AG04450 (cell line): ENCODE measurements at regions not wholly inside any gene's neighbourhood (a gene's known extent, or its start where the extent isn't known, plus 50 kb on each side); places are given as distances from the start of the nearest gene placed in this dataset.

ENCODE experiments used
- CTCF ChIA-PET: fragments of 300-600, 350-600 bp; formaldehyde crosslinking; extraction: SDS; loops from one replicate; lab custom pipeline; 2022; ENCODE audit warnings: antibody characterized with exemption, inconsistent platforms; lab: Charles Lee
- POLR2A ChIA-PET: fragments of 350-600 bp; formaldehyde crosslinking; extraction: SDS; loops from one replicate; lab custom pipeline; 2021; ENCODE audit warnings: antibody characterized with exemption, inconsistent platforms; lab: Yijun Ruan, JAX
- DNase-seq: peaks from one replicate; pipeline ENCODE4 v3.0.0-alpha.2; 2011; ENCODE audit warnings: low read depth, low spot score
- H3K27ac ChIP-seq: one replicate; pipeline ENCODE4 v1.5.1; 2012; ENCODE audit warnings: low read depth, low read length, control low read depth
- H3K27me3 ChIP-seq: one replicate; pipeline ENCODE4 v1.6.0; 2012; ENCODE audit warnings: low read length; ENCODE audit not compliant: control insufficient read depth, insufficient read depth
- H3K4me3 ChIP-seq: 2 replicates; pipeline ENCODE4 v1.5.1; 2011; ENCODE audit warnings: mild to moderate bottlenecking, low read depth, low read length, control low read depth
- H3K9me3 ChIP-seq: 2 replicates; pipeline ENCODE4 v1.5.1; 2012; ENCODE audit warnings: low read length; ENCODE audit not compliant: control insufficient read depth, insufficient read depth
- CTCF ChIP-seq: IDR thresholded peaks from 2 replicates; pipeline ENCODE4 v1.5.1; 2011; ENCODE audit warnings: low read depth, low read length, control low read depth, inconsistent platforms

DNA sequence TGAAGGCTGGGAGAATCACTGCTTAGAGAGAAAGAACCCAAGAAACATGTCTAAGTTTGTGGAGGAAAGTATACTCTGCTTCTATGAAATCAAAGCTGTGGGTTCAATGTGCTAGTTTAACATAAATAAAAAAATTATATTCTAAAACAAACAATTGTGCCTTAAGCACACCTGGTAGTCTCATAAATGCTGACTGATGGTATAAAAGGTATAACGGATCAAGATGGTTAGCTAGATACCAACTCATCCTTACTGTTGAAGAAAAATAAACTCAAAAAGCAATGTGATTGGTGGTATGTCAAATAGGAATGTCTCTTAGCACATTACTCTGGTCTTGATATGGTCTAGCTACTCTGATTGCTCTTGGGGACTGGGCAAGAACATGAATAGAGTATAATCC is 117.8 kb downstream of the SLC41A2 start:
- Histone ChIP-seq H3K9me3 (no peaks in the 10 kb centered on the region), H3K4me3 (no peak overlapping the region), H3K27ac (no peak overlapping the region), H3K27me3 (no peaks in the 10 kb centered on the region)
- CTCF ChIA-PET: interaction anchor here (0.7 to 2.7 kb wide), 3 partner anchors 28 to 459 kb away, joined by 3 to 8 read pairs (median 3); no protein-coding TSS in a partner anchor
- POLR2A ChIA-PET: no interaction called here
- no peak for TF ChIP-seq CTCF
- DNase-seq: no peak

- CTCF ChIA-PET: no interaction called here
- no peaks in the 10 kb centered on the region for H3K9me3 ChIP-seq
- no peak for DNase-seq
- POLR2A ChIA-PET: no interaction called here
- no peaks in the 10 kb centered on the region for H3K27me3 ChIP-seq
- TF ChIP-seq CTCF: no peak
- no peak overlapping the region for H3K4me3 ChIP-seq
- no peak overlapping the region for H3K27ac ChIP-seq
Observed at GRCh38 chr12:104835317-104835716, 122.8 kb downstream of the SLC41A2 start.

DNA sequence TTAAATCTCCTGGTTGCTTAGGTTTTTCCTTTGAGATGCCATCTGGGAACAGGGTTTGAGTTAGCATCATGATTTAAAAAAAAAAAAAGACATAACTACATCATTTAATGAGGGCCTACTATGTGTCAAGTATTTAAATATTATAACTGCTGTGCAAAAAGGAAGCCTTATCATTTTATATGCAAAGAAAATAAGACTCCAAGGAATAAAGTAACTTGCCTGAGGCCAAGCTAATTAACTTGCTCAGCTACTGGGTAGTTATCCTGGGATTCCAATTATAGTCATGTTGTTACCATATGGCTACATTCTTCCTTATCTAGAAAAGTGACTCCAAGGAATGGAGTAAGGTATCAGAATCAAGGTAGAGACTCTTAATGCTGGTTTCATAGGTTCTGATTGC is 123.5 kb downstream of the SLC41A2 start:
- TF ChIP-seq CTCF: no peak
- no peak overlapping the region for H3K27ac ChIP-seq
- no peaks in the 10 kb centered on the region for H3K27me3 ChIP-seq
- H3K4me3 ChIP-seq: no peak overlapping the region
- ChIA-PET POLR2A (no interaction called here), CTCF (interaction anchor here (1.1 kb wide), 1 partner anchor 9 kb away, joined by 3 read pairs; no protein-coding TSS in a partner anchor)
- no peak for DNase-seq
- no peaks in the 10 kb centered on the region for H3K9me3 ChIP-seq

- no peak overlapping the region for H3K4me3 ChIP-seq
- H3K27me3 ChIP-seq: no peaks in the 10 kb centered on the region
- POLR2A ChIA-PET: no interaction called here
- no peak for TF ChIP-seq CTCF
- H3K9me3 ChIP-seq: no peaks in the 10 kb centered on the region
- no peak for DNase-seq
- H3K27ac ChIP-seq: no peak overlapping the region
- CTCF ChIA-PET: interaction anchor here (1.1 to 2.3 kb wide), 2 partner anchors 8 to 452 kb away, joined by 3 to 10 read pairs; no protein-coding TSS in a partner anchor
Observed at GRCh38 chr12:104833756-104834155, 124.3 kb downstream of the SLC41A2 start.

DNA sequence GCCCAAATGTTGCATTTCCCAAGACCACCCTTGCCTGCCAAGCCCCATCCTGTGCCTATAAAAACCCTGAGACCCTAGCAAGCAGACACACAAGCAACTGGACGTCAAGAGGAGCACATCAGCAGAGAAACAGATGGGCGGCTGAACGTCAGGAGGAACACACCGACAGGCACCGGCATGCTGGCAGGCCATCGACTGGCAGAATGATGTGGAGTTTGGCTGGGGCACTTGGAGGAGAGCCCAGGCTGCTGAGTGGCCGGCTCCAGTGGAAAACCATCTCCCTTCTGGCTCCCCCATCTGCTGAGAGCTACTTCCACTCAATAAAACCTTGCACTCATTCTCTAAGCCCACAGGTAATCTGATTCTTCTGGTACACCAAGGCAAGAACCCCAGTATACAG is 130.1 kb downstream of the SLC41A2 start:
- no peak overlapping the region for H3K4me3 ChIP-seq
- no peak for DNase-seq
- peaks cover 18% of the 10 kb centered on the region for H3K9me3 ChIP-seq
- no peak overlapping the region for H3K27ac ChIP-seq
- POLR2A ChIA-PET: no interaction called here
- TF ChIP-seq CTCF: no peak
- CTCF ChIA-PET: interaction anchor here (1.1 to 1.5 kb wide), 2 partner anchors 38 to 446 kb away, joined by 3 to 4 read pairs; no protein-coding TSS in a partner anchor
- no peaks in the 10 kb centered on the region for H3K27me3 ChIP-seq
